GM23248 (cell line): ENCODE measurements at regions not wholly inside any gene's neighbourhood (a gene's known extent, or its start where the extent isn't known, plus 50 kb on each side); places are given as distances from the start of the nearest gene placed in this dataset.

ENCODE experiments used
- EZH2 ChIP-seq: fragments of 200-600 bp; sonication (generic); IDR thresholded peaks from 2 replicates; pipeline ENCODE4 v1.6.1; 2018; ENCODE audit warnings: antibody characterized with exemption, mild to moderate bottlenecking; ENCODE audit not compliant: insufficient read depth, poor library complexity, severe bottlenecking
- EZH2phosphoT487 ChIP-seq: fragments of 200-600 bp; sonication (generic); IDR thresholded peaks from 2 replicates; pipeline ENCODE4 v1.6.1; 2018; ENCODE audit warnings: antibody characterized with exemption, moderate library complexity, mild to moderate bottlenecking, low read depth; ENCODE audit not compliant: insufficient read depth

- TF ChIP-seq EZH2 (no peak), EZH2phosphoT487 (no peak)
Measured at GRCh38 chr20:17077030-17077429, 149.8 kb upstream of the PCSK2 start.
